Stimulated activated CD8-positive, alpha-beta memory T cell treated with anti-CD3 and anti-CD28 coated beads, Interleukin-4, amount 100 ng/mL, for 24 hours (primary cell): ENCODE measurements at regions not wholly inside any gene's neighbourhood (a gene's known extent, or its start where the extent isn't known, plus 50 kb on each side); places are given as distances from the start of the nearest gene placed in this dataset.

Experiments used
- DNase-seq: peaks from one replicate; pipeline ENCODE4 v3.0.0-alpha.2; 2020; ENCODE audit warnings: low read depth

- DNase-seq: no peak
Measured at GRCh38 chr14:87160989-87161388, 832.0 kb downstream of the GALC start.

- DNase-seq: no peak
Measured at GRCh38 chr14:87158283-87158682, 834.7 kb downstream of the GALC start.

- no peak for DNase-seq
Measured at GRCh38 chr14:87156878-87157277, 836.1 kb downstream of the GALC start.

GRCh38 chr14:87155856-87156488 lies 837.0 kb downstream of the GALC start:
- no peak for DNase-seq

GRCh38 chr14:87153901-87154300 lies 839.1 kb downstream of the GALC start:
- no peak for DNase-seq

GRCh38 chr14:87153391-87153790 lies 839.6 kb downstream of the GALC start:
- DNase-seq: no peak

- DNase-seq: no peak
Measured at GRCh38 chr14:87152693-87153092, 840.3 kb downstream of the GALC start.

- no peak for DNase-seq
Measured at GRCh38 chr14:87149583-87150354, 843.2 kb downstream of the GALC start.

GRCh38 chr14:87148655-87149054 lies 844.3 kb downstream of the GALC start:
- DNase-seq: no peak

GRCh38 chr14:87142551-87143211 lies 850.3 kb downstream of the GALC start:
- DNase-seq: no peak

GRCh38 chr14:87141801-87142200 lies 851.2 kb downstream of the GALC start:
- DNase-seq: no peak

GRCh38 chr14:87139299-87139698 lies 853.7 kb downstream of the GALC start:
- DNase-seq: no peak

- DNase-seq: no peak
Measured at GRCh38 chr14:87133073-87133801, 859.7 kb downstream of the GALC start.

- DNase-seq: no peak
Measured at GRCh38 chr14:87131879-87132278, 861.1 kb downstream of the GALC start.

- DNase-seq: no peak
Measured at GRCh38 chr14:87122166-87122565, 870.8 kb downstream of the GALC start.

- DNase-seq: no peak
Measured at GRCh38 chr14:87121716-87122115, 871.3 kb downstream of the GALC start.

GRCh38 chr14:87115234-87115633 lies 877.7 kb downstream of the GALC start:
- DNase-seq: no peak

- DNase-seq: no peak
Measured at GRCh38 chr14:87113286-87113685, 879.7 kb downstream of the GALC start.

GRCh38 chr14:87111741-87112140 lies 881.2 kb downstream of the GALC start:
- DNase-seq: no peak

GRCh38 chr14:87111126-87111525 lies 881.9 kb downstream of the GALC start:
- DNase-seq: no peak

- DNase-seq: no peak
Measured at GRCh38 chr14:87109271-87109670, 883.7 kb downstream of the GALC start.

- no peak for DNase-seq
Measured at GRCh38 chr14:87108726-87109125, 884.3 kb downstream of the GALC start.
